ENCODE measurements at regions not wholly inside any gene's neighbourhood (a gene's known extent, or its start where the extent isn't known, plus 50 kb on each side); places are given as distances from the start of the nearest gene placed in this dataset.
"Not testable (repeated sequence)": the region's sequence is repeated elsewhere in the genome, so short reads cannot be mapped to it uniquely, and the experiment has no call there.

DNA sequence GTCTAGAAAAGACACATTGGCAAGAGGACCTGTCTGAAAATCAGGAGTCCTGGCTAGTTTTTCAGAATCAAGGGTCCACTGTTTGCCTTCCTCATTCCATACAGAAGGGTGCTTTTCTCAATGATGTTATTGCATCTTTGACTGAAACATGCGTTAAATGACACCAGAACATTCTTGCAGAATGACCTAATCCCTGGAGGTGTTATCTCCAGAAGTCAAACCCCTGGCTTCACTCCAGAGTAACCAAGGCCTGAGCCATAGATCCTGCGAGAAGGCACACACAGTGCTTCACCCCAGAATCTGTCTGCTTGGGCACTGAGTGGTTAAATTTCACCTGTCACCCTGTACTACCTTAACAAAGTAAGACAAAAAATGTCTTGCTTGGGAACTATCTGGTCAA is 1055.2 kb upstream of the FANCL start:
- no peak for DNase-seq

DNA sequence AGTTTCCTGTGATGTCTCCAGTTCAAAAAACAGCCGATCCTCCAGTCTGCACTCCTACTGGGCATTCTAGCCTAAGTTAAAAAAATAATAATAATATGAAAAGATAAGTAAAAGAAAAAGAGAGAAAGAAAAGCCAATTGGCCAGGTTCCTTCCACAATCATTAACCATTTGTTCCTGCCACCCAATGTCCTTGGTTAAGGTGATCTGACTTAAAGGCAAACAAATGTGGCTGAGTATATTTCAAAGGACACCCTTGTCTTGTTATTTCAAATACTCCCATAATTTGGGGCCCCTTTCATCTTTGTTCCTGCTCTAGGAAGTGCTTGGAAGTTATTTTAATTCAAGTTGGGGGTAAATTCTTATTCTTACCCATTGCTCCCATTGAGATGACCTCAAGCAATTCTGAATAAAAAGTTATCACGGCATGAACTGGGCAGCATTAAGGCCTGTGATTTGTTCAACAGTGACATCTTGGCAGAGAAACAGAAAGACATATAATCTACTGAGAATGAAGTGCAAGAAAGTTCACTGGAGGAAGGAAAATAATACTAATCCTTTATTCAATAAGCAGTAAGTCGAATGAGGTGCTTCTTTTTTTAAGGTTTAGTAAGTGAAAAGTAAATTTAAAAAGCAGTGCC is 1054.5 kb upstream of the FANCL start:
- DNase-seq = no peak

DNA sequence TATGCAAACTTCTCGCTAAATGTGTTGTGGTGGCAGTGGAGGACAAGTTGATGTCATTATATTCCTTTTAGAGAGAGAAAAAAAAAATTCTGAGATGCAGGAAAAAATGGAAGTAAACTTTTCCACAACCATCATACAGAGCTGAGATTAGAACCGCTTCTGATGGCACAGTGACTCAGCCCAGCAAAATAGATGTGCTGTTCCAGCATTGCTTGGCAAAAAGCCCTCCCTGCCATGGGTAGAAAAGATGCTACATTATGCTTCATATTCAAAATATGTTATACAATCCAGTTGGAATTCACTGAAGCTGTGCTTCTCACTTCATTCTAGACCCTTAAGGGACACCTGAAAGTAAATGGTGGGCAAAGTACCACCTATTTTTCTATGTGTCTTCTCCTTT is 1047.6 kb upstream of the FANCL start:
- no peak for DNase-seq

DNA sequence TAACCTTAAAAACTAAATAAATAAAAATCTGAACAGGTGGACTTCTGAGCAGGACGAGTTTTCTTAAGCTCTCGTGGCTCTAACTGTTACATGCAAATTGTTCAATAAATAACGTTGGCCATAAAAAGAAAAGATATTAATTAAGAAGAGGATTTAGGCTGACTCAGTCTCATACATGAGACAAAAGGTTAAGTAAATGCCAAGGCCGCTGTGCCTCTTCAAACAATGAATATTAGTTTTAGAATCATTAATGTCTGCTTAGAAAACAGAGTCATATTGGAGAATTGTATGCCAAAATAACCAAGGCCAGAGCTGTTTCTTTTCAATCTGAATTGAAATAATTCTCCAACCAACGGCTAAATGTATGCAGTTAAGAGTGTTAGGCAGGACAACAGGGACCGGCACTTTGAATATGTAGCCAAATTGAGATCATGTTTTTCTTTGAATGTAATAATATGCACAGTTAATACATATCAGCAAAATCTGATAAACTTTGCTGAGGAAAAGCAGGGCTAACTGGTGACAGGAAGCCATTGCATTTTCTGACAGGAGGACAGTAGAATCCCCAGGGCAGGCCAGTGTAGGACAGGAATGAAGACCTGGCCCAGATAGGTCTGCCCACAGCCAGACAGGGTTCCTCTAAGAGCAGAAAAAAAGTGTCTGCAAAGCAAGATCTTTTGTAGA is 1041.4 kb upstream of the FANCL start:
- no peak for DNase-seq

DNA sequence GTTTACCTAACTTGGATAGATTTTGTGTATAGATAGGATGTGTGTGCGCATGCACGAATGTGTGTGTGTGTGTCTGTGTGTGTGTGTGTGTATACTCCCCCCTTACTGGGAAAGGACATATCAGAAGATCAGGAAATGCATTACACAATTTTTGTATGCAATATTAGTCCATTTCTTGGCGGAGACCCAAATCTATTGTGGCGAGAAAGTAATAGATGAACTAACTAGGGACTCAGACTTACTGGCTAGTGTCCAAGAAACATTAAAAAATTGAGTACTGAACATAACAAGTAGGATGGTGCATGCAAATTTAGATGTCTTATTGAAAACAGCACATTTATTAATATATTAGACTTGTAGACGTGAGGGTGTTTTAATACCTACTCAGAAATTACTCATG is 1036.5 kb upstream of the FANCL start:
- DNase-seq = no peak

DNA sequence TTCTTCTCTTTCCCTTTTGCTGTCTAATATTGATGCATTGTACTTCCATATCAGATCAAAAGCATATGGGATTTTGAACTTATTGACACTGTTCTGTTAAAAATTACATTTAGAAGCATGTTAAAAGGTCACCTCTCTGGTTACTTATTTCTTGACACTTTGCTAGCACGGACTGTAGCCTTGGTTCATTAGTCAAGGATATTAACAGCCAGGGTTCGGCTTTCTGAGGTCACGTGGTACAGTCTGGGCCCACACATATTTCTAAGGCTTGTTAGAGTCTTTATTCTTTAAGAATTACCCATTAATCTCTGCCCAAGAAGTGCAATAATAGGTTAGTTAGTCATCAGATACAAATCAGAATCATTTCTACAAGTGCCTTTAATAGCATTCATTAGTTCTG is 1035.8 kb upstream of the FANCL start:
- no peak for DNase-seq

DNA sequence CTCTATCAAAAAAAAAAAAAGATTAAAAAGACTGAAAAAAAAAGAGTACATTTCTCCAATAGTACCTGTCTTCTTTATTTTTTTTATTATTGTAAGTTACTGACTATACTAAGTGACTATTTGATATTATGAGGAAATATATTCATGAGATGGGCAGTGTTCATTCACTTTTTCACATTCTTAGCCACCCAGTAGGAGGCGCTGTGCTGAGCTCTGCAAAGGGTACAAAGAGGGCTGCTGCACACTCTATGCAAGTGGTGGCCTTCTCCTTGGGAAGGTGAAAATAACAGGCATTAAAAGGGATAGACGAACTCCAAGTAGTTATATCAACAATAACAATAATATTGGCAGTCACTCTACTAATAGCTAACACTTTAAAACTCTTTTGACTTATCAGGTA is 1034.9 kb upstream of the FANCL start:
- no peak for DNase-seq

DNA sequence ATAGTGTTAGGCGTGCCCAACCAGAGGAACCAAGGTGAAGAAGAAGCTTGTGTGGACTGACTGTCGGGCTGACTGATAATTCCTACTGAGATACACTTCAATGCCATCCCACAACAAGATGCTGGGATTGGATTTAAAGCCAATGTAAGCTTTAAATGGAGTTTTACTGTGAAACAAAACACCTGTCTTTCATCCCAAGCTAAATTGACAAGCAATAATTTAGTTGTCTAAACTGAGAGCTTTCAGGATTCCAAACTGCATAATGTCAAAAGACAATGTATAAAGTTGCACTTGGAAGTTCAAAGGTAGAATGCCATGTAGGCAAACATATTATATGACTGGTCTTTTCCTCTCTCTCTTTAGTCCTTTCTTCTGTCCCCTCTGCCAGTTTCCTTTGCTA is 1025.3 kb upstream of the FANCL start:
- DNase-seq = no peak

DNA sequence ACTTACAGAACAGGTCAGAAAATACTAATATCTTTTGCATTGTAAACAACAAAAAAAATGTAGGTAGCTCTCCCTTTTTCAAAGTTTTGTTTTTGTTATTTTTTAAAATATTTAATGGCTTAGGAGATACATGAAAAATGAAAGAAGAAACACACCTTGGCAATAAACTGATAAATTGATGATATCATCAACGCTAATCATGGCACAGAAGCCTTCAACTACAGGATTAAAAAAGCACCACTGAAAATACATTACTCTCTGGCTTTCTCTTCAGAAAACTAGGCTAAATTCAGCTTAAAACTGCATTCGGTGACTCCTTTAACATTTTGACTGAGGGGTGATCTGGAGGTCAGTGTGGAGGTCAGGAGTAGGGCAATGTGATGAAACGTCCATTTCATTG is 1018.8 kb upstream of the FANCL start:
- no peak for DNase-seq

DNA sequence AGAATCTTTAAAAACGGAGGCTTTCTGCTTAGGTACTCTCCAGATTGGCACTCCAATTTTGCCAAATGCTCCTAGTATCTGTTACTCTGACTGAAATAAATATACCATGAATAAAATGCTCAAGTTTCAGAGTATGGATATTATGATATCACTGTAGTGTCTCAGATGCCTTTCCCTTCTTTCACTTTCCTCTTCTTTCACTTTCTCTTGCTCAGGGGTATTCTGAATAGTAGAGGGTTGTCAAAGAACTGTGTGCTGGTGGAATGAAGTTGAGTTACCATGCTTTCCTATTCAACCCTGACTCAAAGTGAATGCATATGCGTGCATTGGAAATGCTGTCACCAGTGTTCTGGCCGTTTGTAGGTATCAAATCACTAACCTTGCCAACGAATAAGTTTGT is 1015.2 kb upstream of the FANCL start:
- DNase-seq = no peak

DNA sequence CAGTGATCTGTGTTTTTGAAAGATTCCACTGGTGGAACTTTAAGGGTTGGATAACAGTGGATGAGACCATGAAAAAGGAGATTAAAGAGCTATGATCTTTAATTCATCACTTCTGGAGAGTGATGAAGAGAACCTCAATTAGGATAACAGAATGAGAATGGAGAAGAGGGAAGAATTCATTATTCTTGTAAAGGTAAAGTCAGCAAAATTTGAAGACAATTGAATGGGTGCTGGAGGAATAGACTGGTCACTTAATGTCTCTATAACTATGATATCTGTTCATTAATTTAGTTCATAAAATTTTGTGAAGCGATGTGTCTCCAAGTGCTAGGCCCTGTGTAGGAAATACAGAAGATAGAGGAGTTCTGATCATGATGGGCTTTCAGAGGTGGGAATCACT is 1013.2 kb upstream of the FANCL start:
- DNase-seq = no peak

DNA sequence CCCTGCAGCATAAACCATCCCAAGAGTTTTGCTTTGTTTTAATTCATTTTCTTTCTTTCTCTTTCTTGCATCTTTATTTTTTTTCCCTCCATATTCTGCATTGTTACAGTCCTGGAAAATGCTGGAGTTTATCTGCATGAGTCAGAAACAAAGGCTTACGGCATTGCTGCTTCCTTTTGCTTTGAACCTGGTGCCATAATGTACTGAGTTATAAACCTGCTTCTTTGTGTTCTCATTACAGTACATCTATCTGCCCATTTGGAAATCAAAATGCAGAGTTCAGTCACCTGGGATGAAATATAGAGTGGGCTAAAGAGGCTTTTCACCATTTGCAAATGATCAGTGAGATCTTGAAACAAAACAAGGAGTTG is 1009.2 kb upstream of the FANCL start:
- no peak for DNase-seq

DNA sequence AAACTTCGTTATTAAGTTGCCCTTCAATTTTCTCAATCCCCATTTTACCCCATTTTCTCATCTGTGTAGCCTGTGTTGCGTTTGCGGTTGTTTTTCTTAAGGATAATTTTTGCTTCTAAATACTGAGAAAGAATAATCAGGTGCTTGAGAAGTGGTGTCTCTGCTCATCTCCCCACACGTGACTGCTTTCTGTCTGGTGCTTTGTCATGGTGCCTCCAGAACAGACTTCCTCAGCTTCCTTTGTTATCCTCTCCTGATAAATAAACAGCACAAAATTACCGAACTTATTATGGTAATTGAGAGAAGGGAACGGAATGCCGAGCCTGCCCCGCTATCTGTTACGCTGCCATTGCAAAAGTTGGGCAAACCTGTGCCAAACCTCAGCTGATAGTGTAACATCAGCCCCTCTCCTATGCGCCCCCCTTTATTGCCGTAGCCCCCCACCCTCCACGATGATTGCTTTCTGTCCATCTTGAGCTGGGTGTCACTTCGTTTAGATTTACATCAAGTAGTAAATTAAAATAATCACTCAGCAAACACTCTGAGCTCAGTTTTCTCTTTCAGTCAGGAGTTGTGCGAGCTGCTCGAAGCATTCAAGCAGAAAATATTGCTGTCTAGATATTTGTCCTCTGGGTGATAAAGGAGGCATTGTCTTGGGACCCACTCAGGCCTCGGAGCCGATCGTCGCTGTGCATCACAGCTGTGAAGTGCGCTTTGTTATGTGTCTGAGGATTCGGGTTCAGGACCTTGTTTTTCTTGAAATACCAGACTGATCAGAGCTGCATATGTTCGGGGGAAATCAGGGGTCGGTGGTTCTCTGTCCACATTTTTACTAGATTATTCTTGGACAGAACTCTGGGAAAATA is 1008.5 kb upstream of the FANCL start:
- no peak for DNase-seq

DNA sequence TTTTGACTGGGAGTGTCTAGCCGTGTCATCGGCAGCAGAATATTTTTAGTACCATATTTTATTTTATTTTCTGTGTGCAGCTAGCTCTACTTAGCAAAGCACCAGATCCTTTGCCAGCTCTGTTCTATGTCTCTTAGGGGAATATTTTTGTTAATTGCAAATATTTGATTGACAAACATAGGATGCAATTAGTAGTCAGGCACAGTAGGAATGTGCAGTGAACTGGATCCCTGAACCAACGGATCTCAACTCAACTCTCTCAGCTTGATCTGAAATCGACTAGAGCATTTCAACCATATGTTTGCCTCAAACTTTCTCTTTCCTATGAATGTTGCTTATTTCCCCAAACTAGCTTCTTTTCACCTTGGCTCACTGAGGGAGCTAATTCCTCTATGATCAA is 998.0 kb upstream of the FANCL start:
- DNase-seq = no peak

DNA sequence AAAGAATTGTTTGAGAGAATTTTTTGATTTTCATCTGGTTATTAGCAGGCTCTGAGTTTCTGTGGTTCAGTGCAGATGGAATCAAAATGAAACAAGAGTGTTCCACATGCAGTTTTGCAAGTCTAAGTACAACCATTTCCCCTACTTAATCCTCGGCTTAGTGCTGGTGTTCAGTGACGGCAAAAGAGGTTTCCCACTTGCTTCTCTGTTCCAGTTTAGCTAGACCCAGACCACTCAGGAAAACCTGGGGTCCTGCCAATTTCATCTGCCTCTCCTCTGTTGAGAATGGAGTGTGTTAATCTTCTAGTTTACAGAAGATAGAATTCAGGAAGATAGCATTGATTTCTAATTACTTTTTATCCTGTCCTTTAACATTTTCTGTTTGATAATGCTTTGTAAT is 996.2 kb upstream of the FANCL start:
- DNase-seq = no peak

DNA sequence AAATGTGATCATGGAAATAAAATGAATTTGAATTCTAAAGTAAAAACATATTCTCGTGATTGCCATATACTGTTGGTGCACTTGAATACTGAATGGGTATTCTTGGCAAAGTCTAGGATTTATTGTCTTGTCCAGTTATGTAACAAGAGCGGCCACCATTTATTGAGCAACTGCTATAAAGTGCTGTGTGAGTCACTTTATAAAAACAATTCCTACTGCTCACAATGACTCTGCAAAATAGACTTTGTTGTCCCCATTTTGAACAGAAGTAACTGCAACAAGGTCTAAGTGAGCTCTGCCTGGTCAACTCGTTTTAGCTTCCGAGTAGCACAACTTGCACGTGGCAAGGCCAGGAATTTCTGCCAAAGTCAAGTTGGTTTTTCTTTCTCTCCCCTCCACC is 995.6 kb upstream of the FANCL start:
- no peak for DNase-seq

DNA sequence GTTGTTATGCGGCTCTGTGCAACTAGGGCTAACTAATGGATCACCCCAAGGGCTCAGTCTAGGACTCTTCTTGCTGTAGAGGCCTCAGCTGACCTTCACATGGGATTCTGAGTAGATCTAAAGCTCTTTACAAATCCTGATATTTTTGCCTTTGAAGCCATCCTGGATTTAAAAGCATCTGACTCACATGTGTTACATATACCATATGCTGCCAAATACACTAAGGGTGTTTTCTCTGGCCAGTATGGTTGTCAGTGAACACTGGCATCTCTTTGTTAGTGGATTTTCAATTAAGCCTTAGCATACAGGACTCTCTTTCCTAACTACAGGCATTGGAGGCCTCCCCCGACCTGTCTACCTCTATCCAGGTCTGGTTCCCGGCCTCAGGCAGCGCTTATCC is 992.8 kb upstream of the FANCL start:
- no peak for DNase-seq

DNA sequence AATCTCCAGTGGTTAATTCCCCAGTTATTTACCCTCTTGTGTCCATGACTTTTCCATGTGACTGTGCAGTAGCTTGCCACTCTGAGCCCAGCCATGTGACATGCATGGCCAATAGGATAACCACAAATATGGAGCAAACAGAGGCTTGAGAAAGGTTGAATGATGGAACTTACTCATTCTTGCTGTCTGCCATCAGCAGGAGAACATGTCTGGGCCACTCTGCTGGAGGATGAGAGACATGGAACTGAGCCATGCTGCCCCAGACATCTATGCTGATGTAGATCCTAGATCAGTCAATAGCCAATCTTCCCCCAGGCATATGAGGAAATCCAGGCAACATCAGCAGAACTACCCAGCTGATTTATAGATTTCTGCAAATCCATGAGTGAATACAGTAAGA is 992.3 kb upstream of the FANCL start:
- DNase-seq = no peak

DNA sequence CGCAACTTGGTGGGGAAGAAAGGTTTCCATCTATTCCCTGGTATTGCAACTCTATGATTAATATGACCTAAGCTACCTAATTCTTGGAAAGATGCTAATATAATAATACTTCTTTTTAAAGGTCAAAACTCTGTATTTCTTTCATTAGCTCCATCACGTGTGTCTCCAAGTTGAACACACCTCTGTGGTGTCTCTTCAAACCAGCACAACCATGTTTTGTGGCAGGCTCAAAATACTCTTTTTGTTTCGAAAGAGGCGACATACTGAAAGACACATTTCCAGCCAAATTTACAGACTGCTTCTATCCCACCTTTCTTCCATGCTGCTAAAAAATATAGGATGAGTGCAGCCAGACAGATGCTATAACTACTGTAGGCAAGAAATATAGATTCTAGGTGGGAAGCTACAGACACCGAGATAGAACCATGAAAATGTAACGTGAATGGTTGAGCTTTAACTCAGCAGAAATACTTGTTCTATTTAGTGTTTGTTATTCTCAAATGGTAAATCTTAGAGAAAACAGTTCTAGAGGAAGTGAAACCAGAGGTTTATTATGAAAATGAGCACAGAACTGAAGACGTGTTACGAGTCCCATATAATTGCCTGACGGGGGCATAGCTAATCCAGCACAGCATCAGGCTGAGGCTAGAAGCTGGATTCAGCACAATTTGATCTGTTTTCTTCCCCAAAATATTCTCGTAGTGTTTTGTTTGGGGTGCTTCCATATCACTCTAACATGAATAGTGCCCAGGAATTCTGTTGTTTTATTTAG is 991.5 kb upstream of the FANCL start:
- DNase-seq = no peak

DNA sequence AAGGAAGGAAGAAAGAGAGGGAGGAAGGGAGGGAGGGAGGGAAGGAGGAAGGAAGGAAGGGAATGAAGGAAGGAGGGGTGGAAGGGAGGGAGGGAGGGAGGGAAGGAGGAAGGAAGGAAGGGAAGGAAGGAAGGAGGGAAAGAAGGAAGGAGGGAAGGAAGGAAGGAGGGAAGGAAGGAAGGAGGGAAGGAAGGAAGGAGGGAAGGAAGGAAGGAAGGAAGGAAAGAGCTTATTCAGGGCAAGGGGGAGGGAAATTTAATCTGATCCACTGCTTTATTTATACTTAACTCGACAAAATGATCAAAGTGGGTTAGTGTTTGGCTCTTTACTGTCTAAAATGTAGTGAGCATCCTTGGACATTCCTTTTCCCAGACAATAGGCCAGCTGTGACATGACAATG is 985.2 kb upstream of the FANCL start:
- DNase-seq = not testable (repeated sequence)

DNA sequence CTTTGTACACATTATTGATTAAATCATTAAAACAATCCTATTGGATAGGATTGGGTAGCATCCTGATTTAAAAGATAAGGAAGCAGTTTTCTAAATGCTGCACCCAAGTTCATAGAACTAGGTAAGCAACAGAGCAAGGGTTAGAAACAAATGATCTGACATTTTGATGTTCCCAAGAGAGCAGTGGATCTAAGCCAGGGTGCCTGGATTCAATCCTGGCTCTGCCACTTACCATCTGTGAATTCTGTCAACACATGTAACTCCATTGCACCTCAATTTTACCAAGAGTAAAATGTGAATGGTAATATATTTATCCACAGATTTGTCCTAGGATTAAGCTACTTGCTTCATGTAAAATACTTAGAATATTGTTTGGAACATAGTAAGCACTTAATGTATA is 982.6 kb upstream of the FANCL start:
- DNase-seq = no peak

DNA sequence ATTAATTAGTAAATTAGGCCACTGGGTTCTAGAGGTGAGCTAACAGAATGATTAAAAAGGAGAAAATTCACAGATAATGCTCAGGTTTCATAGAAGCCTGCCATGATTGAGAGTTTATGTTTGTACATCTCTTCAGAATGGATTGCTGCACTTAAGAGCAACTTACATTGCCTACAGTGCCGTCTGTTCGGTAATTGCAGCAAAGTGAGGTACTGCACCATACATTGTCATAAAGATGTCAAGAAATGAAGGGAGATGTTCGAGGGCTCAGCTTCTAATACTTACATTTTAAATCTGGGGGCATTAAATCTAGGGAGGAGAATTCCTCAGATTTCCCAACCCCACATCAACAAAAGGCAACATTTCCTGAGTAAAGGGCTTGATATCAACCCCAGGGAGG is 976.2 kb upstream of the FANCL start:
- DNase-seq = no peak

DNA sequence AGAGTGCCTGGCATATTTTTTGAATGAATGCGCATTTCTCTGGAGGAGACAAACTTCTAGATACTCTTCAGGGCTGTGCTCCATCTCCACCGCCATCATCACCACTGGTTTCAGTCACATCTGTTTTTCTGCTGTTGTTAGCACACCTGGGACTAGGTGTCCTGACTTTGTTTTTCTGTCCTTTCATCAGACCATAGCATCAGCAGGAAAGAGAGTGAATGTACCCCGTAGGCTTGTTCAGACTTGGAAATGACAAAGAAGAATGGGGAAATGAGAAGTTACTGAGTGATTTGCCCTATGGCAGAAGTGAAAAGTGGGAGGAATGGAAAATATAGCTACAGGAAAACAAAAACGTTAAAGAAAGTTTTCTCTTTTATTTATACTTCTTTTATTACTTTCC is 965.2 kb upstream of the FANCL start:
- DNase-seq = no peak

DNA sequence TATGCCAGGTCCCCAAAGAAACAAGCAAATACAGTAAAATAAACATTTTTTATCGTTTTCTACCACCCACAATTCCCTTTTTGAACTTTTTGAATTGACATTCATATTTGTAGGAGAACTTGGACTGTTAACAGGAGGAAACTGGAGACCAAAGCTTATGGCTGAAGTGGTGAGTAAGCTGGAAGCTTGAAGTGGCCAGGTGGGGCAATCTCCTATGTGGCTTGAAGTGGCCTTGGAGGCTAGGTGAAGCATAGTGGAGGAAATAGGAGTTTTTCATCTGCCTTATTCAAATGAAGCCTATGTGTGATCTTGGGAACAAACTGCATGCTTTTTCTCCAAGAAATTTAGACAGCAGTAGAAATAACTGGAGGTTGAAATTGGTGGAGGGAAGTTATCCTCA is 962.9 kb upstream of the FANCL start:
- DNase-seq = no peak

Data from 8988T (cell line).